Endothelial cell of umbilical vein (primary cell): ENCODE measurements at regions not wholly inside any gene's neighbourhood (a gene's known extent, or its start where the extent isn't known, plus 50 kb on each side); places are given as distances from the start of the nearest gene placed in this dataset.

ENCODE experiments used
- BruUV-seq: library from RNA; stranded (reverse); fragments of 400-500 nt; replicated peaks from 2 replicates; lab custom pipeline; 2021; lab: Mats Ljungman, UMichigan
- CTCF ChIA-PET: fragments of 300-600, 350-600 bp; sonication (Branson Sonifier 250); formaldehyde crosslinking; loops from one replicate; lab custom pipeline; 2021; ENCODE audit warnings: antibody characterized with exemption, inconsistent platforms; lab: Charles Lee
- POLR2A ChIA-PET: fragments of 300-600, 350-600 bp; sonication (Branson Sonifier 250); formaldehyde crosslinking; loops from one replicate; lab custom pipeline; 2021; ENCODE audit warnings: antibody characterized with exemption, inconsistent platforms; lab: Charles Lee
- DNase-seq: peaks from one replicate; pipeline ENCODE4 v3.0.0-alpha.2; 2011; ENCODE audit warnings: low read depth, low spot score
- FAIRE-seq: peaks from 2 replicates; lab custom pipeline; 2011; peaks lifted over from hg19 to GRCh38; lab: Jason Lieb, UNC
- H2AFZ ChIP-seq: 2 replicates; pipeline ENCODE4 v1.6.0; 2012; ENCODE audit warnings: low read depth, low read length, control low read depth, inconsistent platforms
- H3K27ac ChIP-seq: 2 replicates; pipeline ENCODE4 v1.5.1; 2011; ENCODE audit warnings: low read depth, mild to moderate bottlenecking, control low read depth, low read length, moderate library complexity; ENCODE audit not compliant: insufficient read depth
- H3K27me3 ChIP-seq, 2 experiments: 2 replicates each; pipeline versions ENCODE4 v1.6.0 to v1.6.1; 2011; ENCODE audit warnings: low read length in 2 of 2, mixed read lengths in 1 of 2; ENCODE audit not compliant: control insufficient read depth in 2 of 2, insufficient read depth in 2 of 2
- H3K36me3 ChIP-seq, 2 experiments: 2 replicates in 1 of 2; 3 replicates in 1 of 2; pipeline ENCODE4 v1.5.1; 2011; ENCODE audit warnings: low read length in 2 of 2, mild to moderate bottlenecking in 1 of 2, moderate library complexity in 1 of 2; ENCODE audit not compliant: control insufficient read depth in 2 of 2, insufficient read depth in 2 of 2; ENCODE audit errors: extremely low read depth in 1 of 2
- H3K4me1 ChIP-seq: 3 replicates; pipeline ENCODE4 v1.5.1; 2011; ENCODE audit warnings: mild to moderate bottlenecking, low read length; ENCODE audit not compliant: control insufficient read depth, insufficient read depth; ENCODE audit errors: extremely low read depth
- H3K4me2 ChIP-seq: 2 replicates; pipeline ENCODE4 v1.6.1; 2011; ENCODE audit warnings: low read length, control low read depth, mixed read lengths; ENCODE audit not compliant: insufficient read depth
- H3K4me3 ChIP-seq, 3 experiments: fragments of 200-600 bp in 1 of 3; sonication (generic), shearing (Covaris generic) in 1 of 3; replicated peaks in 1 of 3; 2 replicates each; pipeline ENCODE4 v1.5.1; 2011 to 2016; ENCODE audit warnings: control low read depth in 3 of 3, low read length in 3 of 3, mild to moderate bottlenecking in 2 of 3, inconsistent platforms in 1 of 3, low read depth in 1 of 3, moderate library complexity in 1 of 3; ENCODE audit not compliant: insufficient read depth in 1 of 3
- H3K79me2 ChIP-seq: 2 replicates; pipeline ENCODE4 v1.6.0; 2012; ENCODE audit warnings: low read length, inconsistent platforms; ENCODE audit not compliant: control insufficient read depth, insufficient read depth
- H3K9ac ChIP-seq: replicated peaks from 2 replicates; pipeline ENCODE3; 2011; ENCODE audit warnings: low read length, control low read depth; ENCODE audit not compliant: insufficient read depth; ENCODE audit errors: extremely low read depth
- H3K9me1 ChIP-seq: replicated peaks from 3 replicates; pipeline ENCODE4 v1.6.0; 2011; ENCODE audit warnings: mild to moderate bottlenecking, low read length; ENCODE audit not compliant: control insufficient read depth, insufficient read depth; ENCODE audit errors: extremely low read depth
- H3K9me3 ChIP-seq: replicated peaks from 2 replicates; pipeline ENCODE4 v1.5.1; 2012; ENCODE audit warnings: low read length, inconsistent platforms; ENCODE audit not compliant: control insufficient read depth, insufficient read depth
- H4K20me1 ChIP-seq: replicated peaks from 2 replicates; pipeline ENCODE3; 2011; ENCODE audit warnings: mild to moderate bottlenecking, low read length; ENCODE audit not compliant: control insufficient read depth, insufficient read depth; ENCODE audit errors: extremely low read depth
- EZH2 ChIP-seq: IDR thresholded peaks from 2 replicates; pipeline ENCODE4 v1.6.1; 2012; ENCODE audit warnings: borderline replicate concordance, low read depth, mild to moderate bottlenecking, moderate library complexity, low read length, inconsistent platforms; ENCODE audit not compliant: severe bottlenecking
- FOS ChIP-seq: IDR thresholded peaks from 2 replicates; pipeline ENCODE4 v1.6.1; 2011; ENCODE audit warnings: mild to moderate bottlenecking, low read length, moderate library complexity, borderline replicate concordance; ENCODE audit not compliant: insufficient read depth
- JUN ChIP-seq: IDR thresholded peaks from 2 replicates; pipeline ENCODE4 v1.6.1; 2011; ENCODE audit warnings: borderline replicate concordance, low read depth; ENCODE audit not compliant: insufficient read length, insufficient read depth
- MYC ChIP-seq: IDR thresholded peaks from one replicate; pipeline ENCODE4 v1.6.1; 2011; ENCODE audit warnings: mild to moderate bottlenecking, low read depth, low read length
- POLR2AphosphoS5 ChIP-seq: IDR thresholded peaks from 2 replicates; pipeline ENCODE4 v1.6.1; 2012; ENCODE audit warnings: low read depth, mild to moderate bottlenecking, control low read depth, low read length, moderate library complexity; ENCODE audit not compliant: insufficient read depth
- dilution Hi-C: fragments of 300-500 bp; cut with MboI; formaldehyde crosslinking; loops from one replicate; pipeline ENCODE4 v1.15.0; 2019; ENCODE audit warnings: low sequenced_read_pairs; ENCODE audit not compliant: extremely low pct_ligation_motif_present
- intact Hi-C: fragments of 100-400 bp; cut with micrococcal nuclease; formaldehyde crosslinking; loops from one replicate; pipeline ENCODE4 v1.10.0; 2022

- Histone ChIP-seq H3K27me3 (no peaks in the 10 kb centered on the region), H3K9me3 (no peaks in the 10 kb centered on the region), H3K4me2 (no peak overlapping the region), H3K4me1 (peaks cover 7% of the 10 kb centered on the region), H3K27ac (no peak overlapping the region), H3K9me1 (no peaks in the 10 kb centered on the region), H3K4me3 (no peak overlapping the region), H3K36me3 (no peaks in the 10 kb centered on the region), H4K20me1 (no peaks in the 10 kb centered on the region), H2AFZ (no peak overlapping the region), H3K9ac (no peak overlapping the region), H3K79me2 (no peaks in the 10 kb centered on the region)
- ChIA-PET CTCF (no interaction called here), POLR2A (no interaction called here)
- DNase-seq (no peak), FAIRE-seq (no peak)
- intact Hi-C loops (no loop called here), dilution Hi-C loops (no loop called here)
- TF ChIP-seq FOS (no peak), JUN (no peak), EZH2 (no peak)
- no TSS peak for BruUV-seq
Observed at GRCh38 chr7:33792547-33793105, 112.7 kb upstream of the BMPER start.

- H3K27ac ChIP-seq, result no peak overlapping the region
- no peak for TF ChIP-seq MYC
- TF ChIP-seq POLR2AphosphoS5, result no peak
- no peak for TF ChIP-seq FOS
- CTCF ChIA-PET, result no interaction called here
Observed at GRCh38 chr7:33793616-33794015, 111.7 kb upstream of the BMPER start.

More at GRCh38 chr7:33793616-33794015, 111.7 kb upstream of the BMPER start:
- Histone ChIP-seq H3K4me1 (peaks cover 7% of the 10 kb centered on the region), H3K27me3 (no peaks in the 10 kb centered on the region), H3K4me2 (no peak overlapping the region), H3K9ac (no peak overlapping the region), H3K36me3 (no peaks in the 10 kb centered on the region), H3K4me3 (no peak overlapping the region), H3K9me1 (no peaks in the 10 kb centered on the region), H3K9me3 (no peaks in the 10 kb centered on the region), H4K20me1 (no peaks in the 10 kb centered on the region), H2AFZ (no peak overlapping the region), H3K79me2 (no peaks in the 10 kb centered on the region)
- intact Hi-C loops (no loop called here), dilution Hi-C loops (no loop called here)
- POLR2A ChIA-PET, result no interaction called here
- BruUV-seq, result no TSS peak
- FAIRE-seq (no peak), DNase-seq (no peak)
